GM10266 (cell line): ENCODE measurements at regions not wholly inside any gene's neighbourhood (a gene's known extent, or its start where the extent isn't known, plus 50 kb on each side); places are given as distances from the start of the nearest gene placed in this dataset.

Experiments
- DNase-seq: peaks from one replicate; pipeline ENCODE4 v3.0.0; 2012; ENCODE audit errors: extremely low spot score
- TF ChIP-seq, protein P1 (sequence below): IDR thresholded peaks from 2 replicates; pipeline ENCODE4 v1.5.1; 2012; ENCODE audit warnings: mild to moderate bottlenecking, low read depth; ENCODE audit not compliant: control insufficient read depth, insufficient read depth; ENCODE audit errors: missing control alignments

- DNase-seq: no peak
- TF ChIP-seq, protein P1, sequence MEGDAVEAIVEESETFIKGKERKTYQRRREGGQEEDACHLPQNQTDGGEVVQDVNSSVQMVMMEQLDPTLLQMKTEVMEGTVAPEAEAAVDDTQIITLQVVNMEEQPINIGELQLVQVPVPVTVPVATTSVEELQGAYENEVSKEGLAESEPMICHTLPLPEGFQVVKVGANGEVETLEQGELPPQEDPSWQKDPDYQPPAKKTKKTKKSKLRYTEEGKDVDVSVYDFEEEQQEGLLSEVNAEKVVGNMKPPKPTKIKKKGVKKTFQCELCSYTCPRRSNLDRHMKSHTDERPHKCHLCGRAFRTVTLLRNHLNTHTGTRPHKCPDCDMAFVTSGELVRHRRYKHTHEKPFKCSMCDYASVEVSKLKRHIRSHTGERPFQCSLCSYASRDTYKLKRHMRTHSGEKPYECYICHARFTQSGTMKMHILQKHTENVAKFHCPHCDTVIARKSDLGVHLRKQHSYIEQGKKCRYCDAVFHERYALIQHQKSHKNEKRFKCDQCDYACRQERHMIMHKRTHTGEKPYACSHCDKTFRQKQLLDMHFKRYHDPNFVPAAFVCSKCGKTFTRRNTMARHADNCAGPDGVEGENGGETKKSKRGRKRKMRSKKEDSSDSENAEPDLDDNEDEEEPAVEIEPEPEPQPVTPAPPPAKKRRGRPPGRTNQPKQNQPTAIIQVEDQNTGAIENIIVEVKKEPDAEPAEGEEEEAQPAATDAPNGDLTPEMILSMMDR: no peak
These were observed 152.5 kb downstream of the IBTK start for GRCh38 chr6:82095091-82095490.

GRCh38 chr6:82094166-82094806 is 153.3 kb downstream of the IBTK start:
- TF ChIP-seq, protein P1: no peak
- no peak for DNase-seq

GRCh38 chr6:82088978-82089771 is 158.4 kb downstream of the IBTK start:
- TF ChIP-seq, protein P1: no peak
- no peak for DNase-seq

DNA sequence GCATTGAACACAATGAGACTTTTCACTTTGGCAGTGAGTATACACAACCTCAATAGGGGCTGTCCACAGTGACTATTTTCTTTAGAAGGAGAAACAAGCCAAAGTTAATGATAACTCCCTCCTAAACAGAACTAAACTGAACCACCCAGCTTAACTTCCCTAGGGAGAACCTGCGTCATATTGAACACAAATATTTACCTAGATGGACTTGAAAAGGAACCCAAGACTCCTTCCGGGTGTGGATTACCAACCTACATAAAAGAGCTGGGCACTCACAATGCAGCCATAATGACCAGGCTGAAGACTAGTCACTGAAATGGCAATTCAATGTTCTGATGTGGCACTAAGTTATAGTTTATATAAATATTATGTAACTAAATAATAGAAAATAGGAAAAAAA is 160.6 kb downstream of the IBTK start:
- no peak for DNase-seq
- TF ChIP-seq, protein P1: no peak

DNA sequence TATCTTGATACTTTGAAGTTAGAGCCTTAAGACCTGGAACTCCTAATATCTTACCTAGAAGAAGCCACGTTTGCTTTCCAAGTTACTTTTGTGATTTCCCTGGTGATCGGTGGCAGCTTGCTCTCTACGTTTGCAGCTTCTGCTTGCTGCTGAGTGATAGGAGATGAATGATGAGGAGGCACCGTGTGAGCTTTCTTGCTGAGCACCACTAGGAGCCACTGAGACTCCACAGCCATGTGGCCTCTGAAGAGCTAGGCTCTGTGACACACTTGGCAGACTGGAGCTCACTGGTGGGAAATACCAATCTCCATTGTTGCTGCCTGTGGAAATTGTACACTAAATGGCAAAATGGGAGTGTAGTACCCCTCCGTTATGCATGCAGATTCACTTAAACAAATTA is 161.8 kb downstream of the IBTK start:
- DNase-seq: no peak
- TF ChIP-seq, protein P1: no peak

- TF ChIP-seq, protein P1: no peak
- DNase-seq: no peak
These were observed 163.1 kb downstream of the IBTK start for GRCh38 chr6:82084324-82084920.

GRCh38 chr6:82083646-82084045 is 163.9 kb downstream of the IBTK start:
- TF ChIP-seq, protein P1: no peak
- DNase-seq: no peak
